GM19328 (cell line): ENCODE measurements at regions not wholly inside any gene's neighbourhood (a gene's known extent, or its start where the extent isn't known, plus 50 kb on each side); places are given as distances from the start of the nearest gene placed in this dataset.
"Not testable (repeated sequence)": the region's sequence is repeated elsewhere in the genome, so short reads cannot be mapped to it uniquely, and the experiment has no call there.

Source experiments
- ATAC-seq: cut with Tn5 transposase; IDR thresholded peaks from one replicate; pipeline ENCODE4 v1.9.1; 2021; ENCODE audit warnings: mild to moderate bottlenecking, moderate library complexity; ENCODE audit not compliant: unreplicated experiment

DNA sequence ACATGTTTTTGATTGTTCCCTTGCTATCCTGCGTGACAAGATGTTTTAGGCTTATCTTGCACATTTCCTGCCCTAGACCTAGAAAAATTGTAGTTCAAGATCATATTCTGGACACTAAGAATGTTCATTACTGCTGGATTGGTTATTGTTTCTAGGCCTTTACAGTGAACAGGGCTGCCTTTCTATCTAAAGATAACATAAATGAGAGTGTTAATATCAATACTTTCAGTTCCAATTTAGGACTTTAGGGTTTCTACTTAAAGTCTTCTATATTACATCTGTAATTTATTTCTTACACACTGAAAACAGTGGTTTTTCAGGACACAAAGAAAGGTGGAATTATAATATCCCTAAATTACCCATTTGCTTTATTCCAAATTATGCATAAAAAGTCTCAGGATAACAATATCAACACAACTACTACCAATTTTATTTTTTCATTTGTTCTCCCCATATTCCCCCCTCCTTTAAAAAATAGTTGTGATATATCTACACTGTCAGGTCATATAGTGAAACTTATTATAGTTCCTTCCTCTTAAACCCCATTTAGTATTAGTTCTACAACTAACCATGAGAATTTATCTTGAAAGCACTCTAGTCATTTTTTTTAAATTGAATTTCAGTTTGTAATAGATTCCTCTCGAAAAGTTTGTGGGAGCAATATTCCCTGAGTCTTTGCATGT is 293.9 kb upstream of the RIOK2 start:
- peak; percentile 43 for ATAC-seq

DNA sequence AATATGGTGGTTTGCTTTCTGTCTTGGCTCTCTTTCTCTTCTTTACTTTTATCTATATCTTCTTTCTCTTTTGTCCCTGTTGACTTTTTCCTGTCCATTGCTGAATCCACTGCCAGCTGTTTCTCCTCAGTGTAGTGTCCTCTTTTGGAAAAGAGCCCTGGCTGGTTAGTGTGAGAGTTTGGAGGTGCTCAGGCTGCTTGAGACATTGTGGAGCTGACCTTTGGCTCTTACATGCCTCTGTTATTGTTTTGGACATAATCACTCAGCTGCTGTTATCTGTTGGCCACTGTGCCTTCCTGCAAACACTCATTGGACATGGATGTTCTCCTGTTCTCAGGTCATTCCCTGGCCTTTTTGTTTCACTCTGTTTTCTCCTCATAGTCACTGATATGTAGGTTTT is 295.4 kb upstream of the RIOK2 start:
- ATAC-seq = no peak

DNA sequence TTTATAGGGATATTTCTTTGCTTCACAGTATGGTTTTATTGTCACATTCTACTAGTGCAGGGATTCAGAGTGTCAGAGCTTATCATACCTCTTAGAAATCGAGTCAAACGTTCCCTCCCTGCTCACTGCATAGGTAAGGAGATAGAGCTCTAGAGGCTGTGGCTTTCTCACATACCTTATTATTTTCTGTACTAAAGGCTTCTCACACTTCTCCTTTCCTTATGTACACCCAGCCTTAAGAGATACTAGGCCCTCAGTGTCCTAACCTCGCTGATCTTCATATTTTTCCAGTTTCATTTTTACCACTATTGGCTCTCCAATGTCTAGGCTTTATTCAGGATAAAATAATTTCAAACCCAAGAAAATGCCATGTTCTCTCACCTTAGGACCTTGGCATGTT is 297.3 kb upstream of the RIOK2 start:
- ATAC-seq = no peak

DNA sequence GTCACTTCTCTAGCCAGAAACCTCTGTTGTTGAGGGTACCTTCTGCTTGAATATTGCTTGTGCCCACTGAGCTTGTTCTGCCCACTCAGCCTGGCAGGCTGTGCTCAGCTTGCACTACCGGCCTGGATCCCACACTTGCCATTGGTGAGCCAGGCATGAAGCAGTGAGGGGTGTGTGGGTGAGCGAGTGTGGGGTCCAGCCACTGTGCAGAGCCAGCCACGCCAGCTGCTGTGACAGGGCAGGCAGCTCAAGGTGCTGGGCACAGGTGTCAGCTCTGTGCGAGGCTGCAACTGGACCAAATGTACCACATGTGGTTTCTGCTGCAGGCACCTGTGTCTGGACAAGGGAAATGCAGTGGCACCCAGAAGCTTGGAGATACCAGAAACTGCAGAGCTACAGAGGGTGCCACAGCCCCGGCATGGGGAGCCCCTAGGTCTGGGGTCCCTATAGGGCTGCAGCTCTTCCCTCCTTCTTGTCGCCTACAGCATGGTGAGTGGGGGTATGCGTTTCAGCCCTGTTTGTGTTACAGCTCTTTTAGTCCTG is 305.1 kb upstream of the RIOK2 start:
- no peak for ATAC-seq

DNA sequence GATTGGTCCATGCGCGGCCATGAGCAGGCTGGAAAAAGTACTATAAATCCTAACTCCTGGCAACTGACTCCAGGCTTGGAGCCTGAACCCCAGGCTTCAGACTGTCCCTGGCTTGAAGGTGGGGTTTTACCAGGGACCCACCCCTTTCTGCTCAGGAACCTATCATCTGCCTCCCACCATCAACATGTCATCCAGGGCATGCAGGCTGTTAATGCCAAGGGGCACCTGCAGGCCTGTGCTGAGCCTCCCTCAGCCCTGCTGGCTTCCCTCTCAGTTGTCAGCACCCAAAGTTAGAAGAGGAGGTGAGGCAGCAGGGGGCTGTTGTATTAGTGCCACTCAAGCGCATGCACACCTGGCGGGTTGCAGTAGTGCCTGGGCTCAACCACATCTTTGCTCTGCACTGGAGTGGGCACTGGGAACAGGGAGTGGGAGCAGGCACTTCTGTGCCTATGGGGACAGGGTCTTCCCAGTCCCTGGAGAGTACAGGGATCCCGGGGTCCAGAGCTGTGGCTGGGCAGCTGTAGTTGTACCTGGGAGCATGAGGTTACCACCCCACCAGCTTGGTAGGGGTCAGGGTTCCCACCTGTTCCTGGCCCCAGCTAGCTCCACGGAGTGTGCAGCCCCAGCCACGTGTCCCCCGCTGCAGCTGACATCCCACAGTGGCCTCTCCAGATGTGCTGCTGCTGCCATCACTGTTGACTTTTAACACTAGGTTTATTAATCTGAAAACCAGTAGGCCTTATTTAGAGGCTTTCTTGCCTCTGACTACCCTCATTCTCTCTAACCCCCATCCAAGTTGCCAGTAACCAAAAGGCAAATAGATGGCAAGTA is 306.2 kb upstream of the RIOK2 start:
- ATAC-seq = no peak

DNA sequence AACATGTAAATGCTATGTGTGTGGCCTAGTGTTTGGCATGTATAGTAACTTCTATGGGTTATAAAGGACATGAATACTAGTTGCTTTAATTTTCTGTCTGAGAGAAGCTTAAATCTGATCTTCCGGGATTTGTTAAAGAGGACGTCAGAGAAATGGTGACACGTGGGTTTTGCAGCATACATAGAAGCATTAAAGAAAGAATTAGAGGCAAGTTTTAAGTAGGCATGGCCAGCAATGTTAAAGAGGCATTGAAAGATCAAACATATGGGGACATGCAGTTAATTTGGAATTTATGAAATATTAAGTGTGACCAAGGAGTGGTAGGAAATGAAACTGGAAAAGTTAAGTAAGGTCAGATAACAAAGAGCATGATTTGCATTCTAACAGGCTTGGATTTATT is 311.4 kb upstream of the RIOK2 start:
- no peak for ATAC-seq

DNA sequence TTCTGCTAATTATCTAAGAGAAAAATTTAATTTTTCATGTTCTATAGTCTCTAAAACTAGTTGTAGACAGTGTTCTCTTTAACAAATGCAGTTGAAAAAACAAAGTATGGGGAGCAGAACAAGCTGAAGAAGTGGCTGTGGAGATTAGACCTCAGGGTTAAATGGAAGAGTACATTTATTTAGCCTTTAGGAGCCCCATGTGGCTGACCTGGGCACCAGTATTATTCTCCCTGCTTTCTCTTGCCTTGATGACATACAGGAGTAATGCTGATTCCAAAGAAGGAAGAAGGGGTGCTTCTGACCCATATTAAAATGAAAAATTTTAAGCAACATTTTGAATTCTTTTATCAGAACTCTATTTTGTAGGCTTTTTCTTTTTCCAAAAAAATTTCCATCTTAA is 312.3 kb upstream of the RIOK2 start:
- ATAC-seq = no peak

DNA sequence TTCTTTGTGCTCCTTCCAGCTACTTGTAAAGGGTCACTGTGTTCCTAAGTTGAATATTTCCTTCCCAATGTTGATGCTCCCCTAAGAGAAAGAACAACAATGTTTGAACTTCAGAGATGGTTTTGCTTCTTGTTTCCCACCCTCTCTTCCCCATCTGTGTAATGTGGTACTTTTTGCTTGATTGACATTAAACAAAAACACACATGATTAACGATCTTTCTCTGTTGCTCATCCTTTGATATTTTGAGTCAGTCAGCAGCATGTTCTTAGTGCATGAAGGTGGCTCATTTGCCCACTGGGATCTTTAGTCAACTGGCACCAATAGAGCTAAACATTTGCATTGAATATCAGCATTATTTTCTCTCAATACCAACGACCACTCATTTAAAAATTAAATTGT is 313.0 kb upstream of the RIOK2 start:
- ATAC-seq = no peak

DNA sequence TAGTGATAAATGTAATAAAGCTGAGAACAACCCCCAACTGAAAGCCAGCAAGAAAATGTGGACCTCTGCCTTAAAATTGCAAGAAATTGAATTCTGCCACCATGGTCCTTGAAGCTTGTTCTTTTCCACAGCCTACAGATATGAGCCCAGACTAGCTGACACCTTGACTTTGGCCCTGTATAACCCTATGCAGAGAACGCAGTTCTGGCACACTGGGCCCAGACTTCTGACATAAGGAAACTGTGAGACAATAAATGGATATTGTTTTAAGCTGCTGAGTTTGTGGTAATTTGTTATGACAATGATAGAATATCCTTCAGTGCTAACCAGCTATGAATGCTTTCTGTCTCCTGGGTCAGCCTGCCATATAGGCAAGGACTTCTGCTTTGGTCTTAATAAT is 315.6 kb upstream of the RIOK2 start:
- no peak for ATAC-seq

DNA sequence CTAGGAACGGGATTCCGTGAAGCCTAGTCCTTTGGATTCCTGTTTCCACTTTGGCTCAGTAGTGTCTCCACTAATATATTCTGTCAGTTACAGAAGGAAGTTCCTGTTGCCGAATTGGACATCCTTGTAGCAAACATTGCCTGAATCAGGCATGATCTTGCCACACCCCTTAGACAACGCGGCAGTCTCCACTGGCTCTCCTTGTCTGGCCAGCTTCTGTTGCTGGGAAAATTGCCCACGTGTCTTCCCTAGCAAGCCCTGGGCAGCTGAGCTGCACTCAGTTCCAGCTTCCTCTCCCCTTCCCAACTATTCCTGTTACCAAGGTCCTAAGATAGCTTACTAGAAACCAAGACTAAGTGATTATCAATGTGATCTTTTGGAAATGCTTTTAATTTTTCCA is 316.6 kb upstream of the RIOK2 start:
- no peak for ATAC-seq

DNA sequence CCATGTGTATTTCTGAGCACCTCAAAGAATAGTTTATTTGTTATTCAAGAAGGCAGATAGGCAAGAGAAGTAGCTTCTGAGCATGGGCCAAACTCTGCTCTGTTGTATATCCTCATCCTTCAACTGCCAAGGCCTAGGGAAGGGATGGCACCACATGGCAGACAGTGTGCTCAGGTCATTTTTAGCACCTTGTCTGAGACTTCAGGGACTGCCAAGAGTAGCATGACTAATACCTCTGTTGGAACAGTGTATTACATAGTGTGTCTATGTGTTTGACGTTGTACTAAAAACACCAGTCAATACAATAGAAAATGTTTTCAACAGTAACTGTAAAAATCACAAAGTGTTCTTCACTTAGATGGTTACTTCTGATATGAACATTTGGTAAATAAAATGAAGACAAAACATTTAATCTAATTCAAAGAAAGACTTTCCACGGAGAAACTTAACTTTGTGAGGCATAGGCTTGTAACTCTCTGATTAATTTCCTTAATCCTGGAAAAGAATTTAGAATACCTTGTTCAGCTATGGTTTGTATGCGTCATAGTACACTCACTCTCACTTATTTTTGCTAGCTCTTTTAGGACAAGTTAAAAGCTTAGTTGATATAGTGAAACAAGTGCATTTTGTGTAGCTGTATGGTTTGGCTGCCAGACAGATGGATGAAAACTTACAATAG is 318.4 kb upstream of the RIOK2 start:
- no peak for ATAC-seq

DNA sequence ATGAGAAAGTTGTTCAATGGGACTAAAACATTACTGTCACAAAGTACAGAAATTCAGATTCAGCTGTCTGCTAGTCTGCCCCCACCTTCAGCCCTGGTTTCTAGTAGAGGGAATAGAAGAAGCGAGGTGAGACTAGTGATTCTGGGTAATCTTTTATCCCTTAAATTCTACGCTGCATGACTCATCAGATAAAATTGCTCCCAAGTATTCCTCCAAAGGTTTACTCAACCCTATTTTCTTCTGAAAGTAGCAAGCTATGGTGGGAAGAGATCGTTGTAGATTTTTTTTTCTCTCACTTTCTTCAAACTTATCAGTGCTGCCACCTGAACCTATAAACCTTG is 318.9 kb upstream of the RIOK2 start:
- ATAC-seq = no peak

DNA sequence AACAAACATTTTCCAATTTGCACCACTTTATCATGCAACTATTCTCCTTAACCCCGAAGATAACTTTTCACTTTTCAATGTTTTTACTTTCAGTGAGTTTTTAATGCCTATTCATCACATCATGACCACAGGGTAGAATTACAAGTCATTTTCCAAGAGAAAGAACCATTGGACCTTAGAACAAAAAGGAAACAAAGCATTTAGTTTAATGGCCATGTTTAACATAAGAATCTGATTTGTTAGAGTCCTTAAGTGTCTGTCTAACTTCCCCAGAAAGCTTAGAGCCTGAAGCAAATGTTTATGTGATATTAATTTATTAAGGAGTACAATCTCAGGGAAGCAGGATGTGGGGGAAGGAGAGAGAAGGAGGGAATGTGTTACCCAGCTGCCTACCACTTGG is 325.8 kb upstream of the RIOK2 start:
- no peak for ATAC-seq

DNA sequence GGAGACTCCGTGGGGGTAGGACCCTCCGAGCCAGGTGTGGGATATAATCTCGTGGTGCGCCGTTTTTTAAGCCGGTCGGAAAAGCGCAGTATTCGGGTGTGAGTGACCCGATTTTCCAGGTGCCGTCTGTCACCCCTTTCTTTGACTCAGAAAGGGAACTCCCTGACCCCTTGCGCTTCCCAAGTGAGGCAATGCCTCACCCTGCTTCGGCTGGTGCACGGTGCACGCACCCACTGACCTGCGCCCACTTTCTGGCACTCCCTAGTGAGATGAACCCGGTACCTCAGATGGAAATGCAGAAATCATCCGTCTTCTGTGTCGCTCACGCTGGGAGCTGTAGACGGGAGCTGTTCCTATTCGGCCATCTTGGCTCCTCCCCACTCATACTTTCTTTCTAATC is 336.5 kb upstream of the RIOK2 start:
- not testable (repeated sequence) for ATAC-seq

DNA sequence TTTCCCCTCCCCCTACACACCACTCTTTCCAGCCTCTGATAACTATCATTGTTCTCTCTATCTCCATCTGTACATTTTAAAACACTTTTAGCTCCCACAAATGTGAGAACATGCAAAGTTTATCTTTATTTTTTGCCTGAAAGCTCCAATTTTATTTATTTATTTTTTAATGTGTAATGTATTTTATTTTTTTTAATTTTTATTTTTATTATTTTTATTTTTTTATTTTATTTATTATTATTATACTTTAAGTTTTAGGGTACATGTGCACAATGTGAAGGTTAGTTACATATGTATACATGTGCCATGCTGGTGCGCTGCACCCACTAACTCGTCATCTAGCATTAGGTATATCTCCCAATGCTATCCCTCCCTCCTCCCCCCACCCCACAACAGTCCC is 340.3 kb upstream of the RIOK2 start:
- ATAC-seq = not testable (repeated sequence)

DNA sequence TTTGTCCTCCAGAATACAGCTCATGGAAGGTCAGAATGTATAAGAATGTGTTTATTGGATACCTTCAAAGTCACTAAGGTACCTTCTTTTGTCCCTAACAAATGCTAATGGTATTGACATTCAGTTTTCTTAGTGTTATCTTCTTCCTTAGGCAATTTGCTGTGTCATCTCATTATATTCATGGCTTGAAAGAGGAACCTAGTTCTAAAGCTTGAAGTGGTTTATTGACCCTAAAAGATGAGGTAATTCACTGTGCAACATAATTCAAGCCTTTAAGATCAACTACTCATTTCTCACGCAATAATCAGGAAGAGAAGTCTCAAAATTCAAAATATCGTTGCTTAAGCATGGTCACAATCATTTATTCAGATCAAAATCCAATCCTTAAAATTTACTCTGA is 342.7 kb upstream of the RIOK2 start:
- ATAC-seq = no peak

DNA sequence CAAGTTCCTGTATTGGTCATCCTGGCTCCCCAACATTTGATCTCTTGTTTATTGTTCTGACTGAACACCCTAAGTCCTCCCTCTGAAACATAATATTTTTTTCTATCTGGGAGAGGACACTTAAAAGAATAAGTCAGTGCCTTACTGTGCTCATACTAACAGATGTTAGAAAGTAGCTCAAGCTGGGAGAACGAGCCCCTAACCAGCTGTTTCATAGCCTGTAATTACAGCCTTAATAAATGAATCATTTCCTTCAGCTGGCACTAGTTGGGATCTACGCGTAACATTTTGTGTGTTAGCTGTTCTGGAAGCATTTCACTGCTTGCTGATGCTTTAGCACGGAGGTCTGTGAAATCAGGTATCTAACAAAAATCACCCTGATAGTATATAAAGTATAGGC is 345.9 kb upstream of the RIOK2 start:
- ATAC-seq = no peak

DNA sequence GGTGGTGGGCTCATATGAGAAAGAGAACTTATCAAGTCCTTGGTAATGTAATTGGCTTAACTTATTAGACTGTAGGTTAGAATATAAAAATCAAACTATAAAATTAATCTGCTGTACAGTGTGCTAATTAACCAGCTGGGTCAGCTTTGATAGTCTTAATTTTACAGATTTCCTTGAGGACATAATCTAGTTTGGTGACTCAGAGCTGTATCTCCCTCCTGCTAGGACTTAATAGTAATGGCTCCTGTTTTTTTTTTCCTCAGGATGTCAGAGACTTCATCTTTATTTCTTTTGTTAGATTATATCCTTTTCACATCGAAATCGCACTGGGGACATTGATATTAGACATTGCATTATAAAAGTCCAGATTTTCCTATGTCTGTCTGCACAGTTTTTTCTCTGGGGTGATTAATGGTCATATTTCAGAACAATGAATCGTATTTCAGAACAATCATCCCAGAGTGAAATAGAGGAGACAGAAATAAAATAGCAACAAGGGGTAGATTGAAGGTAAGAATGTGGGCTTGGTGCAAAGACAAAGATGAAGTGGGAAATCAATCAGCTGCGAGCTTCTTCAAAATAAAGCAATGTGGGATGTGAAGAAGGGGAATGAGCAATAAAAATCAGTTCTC is 346.4 kb upstream of the RIOK2 start:
- no peak for ATAC-seq

DNA sequence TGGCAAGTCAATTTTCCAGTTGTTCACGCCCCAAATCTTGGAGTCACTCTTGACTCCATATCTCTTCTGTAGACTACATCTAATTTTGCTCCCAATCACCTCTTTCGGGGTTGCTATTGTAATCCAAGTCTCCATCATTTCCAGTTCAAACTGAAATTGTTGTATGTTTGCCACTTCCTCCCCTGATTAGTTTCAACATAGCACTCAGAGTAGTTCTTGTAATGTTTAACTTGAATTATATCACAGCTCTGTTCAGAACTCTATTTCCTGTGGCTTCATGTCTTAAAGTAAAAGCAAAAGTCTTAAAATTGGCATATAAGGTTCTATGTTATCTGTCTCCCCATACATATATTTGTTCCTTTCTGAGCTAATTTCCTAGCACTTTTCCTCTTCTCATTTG is 348.5 kb upstream of the RIOK2 start:
- ATAC-seq = no peak

DNA sequence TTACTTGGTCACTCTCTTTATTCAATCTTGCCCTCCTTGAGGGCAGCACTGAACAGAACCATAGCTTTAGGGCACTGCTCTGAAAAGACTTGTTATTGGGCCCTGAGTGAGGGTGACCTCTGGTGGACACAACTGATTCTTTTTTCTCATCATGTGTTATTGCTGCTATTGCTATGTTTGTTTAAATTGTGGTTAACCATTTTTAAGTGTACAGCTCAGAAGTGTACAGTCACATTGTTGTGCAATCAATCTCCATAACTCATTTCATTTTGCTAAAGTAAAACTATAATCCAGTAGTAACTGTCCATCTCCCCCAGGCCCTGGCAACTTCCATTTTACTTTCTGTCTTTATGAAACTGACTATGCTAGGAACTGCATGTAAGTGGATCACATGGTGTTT is 351.1 kb upstream of the RIOK2 start:
- ATAC-seq = peak; percentile 66

DNA sequence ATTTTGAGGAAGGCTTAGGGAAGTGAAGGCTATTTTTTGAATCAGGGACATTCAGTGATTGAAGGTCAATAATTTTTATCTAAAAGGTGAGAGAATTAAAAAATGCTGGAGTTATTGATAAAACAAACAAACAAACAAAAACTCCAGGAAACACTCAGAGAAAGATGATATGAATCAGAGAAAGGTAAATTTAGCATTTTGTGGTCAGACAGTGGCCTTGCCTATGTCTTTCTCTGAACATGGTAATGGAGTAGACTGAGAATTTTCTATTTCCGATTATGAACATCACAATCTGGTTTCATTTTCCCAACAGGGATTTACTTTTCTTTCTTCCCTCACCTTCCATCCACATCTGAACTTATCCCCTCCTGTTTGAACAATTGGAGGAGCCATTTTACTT is 353.6 kb upstream of the RIOK2 start:
- no peak for ATAC-seq
